OCI-LY1 (cell line): ENCODE measurements at regions not wholly inside any gene's neighbourhood (a gene's known extent, or its start where the extent isn't known, plus 50 kb on each side); places are given as distances from the start of the nearest gene placed in this dataset.

Experiments
- EZH2 ChIP-seq: fragments of 200-600 bp; sonication (generic), shearing (Covaris generic); IDR thresholded peaks from 2 replicates; pipeline ENCODE4 v1.8.0; 2017; ENCODE audit warnings: borderline replicate concordance, mixed run types, mild to moderate bottlenecking, antibody characterized with exemption, low read length, moderate library complexity, mixed read lengths
- TF ChIP-seq, protein P1 (sequence below): fragments of 200-600 bp; sonication (generic), shearing (Covaris generic); IDR thresholded peaks from 2 replicates; pipeline ENCODE4 v1.5.1; 2017; ENCODE audit warnings: mild to moderate bottlenecking, antibody characterized with exemption, low read length, moderate library complexity, mixed read lengths

DNA sequence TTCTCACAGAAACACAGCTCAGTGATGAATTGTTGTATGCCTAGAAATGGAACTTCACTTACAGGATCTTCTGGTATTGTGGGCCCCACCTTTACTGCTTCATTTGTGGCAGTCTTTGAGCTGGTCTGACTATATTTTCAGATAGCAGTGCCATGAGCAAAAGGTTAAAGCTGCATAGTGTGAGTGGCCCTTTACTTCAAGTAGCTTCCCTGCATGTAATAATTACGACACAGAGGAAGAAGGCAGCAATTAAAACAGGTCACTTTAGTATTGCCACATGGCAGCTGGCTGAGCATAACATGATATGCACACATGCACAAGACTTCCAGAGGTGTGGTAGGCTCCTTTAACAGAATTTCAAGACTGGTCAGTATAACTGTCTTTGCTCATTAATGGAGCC, 426.3 kb upstream of the ZEB2 start:
- TF ChIP-seq, protein P1, sequence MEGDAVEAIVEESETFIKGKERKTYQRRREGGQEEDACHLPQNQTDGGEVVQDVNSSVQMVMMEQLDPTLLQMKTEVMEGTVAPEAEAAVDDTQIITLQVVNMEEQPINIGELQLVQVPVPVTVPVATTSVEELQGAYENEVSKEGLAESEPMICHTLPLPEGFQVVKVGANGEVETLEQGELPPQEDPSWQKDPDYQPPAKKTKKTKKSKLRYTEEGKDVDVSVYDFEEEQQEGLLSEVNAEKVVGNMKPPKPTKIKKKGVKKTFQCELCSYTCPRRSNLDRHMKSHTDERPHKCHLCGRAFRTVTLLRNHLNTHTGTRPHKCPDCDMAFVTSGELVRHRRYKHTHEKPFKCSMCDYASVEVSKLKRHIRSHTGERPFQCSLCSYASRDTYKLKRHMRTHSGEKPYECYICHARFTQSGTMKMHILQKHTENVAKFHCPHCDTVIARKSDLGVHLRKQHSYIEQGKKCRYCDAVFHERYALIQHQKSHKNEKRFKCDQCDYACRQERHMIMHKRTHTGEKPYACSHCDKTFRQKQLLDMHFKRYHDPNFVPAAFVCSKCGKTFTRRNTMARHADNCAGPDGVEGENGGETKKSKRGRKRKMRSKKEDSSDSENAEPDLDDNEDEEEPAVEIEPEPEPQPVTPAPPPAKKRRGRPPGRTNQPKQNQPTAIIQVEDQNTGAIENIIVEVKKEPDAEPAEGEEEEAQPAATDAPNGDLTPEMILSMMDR: no peak
- no peak for TF ChIP-seq EZH2
